GM20000 (cell line): ENCODE measurements at regions not wholly inside any gene's neighbourhood (a gene's known extent, or its start where the extent isn't known, plus 50 kb on each side); places are given as distances from the start of the nearest gene placed in this dataset.

Experiments used
- DNase-seq: peaks from one replicate; pipeline ENCODE4 v3.0.0; 2012; ENCODE audit warnings: low spot score
- TF ChIP-seq, protein P1 (sequence below): IDR thresholded peaks from 2 replicates; pipeline ENCODE4 v1.5.1; 2012; ENCODE audit warnings: mild to moderate bottlenecking, control low read depth; ENCODE audit errors: extremely low read depth, missing control alignments

DNA sequence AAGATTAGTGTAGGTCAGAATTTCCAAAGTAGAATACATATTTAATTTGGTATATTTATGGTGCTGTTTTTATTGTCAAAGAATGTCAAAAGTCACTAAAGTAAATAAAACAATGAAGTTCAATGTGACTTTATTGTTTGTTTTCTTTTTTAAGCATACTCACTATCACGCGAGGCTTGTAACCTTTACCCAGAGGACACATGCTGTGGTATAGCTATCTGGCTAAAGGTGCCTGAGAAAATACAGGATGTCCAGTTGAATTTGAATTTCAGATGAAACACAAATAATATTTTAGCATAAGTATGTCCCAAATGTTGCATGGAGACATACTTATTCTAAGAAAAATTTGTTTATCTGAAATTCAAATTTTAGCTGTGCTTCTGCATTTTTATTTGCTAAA is 103.3 kb upstream of the KLF7 start:
- TF ChIP-seq, protein P1, sequence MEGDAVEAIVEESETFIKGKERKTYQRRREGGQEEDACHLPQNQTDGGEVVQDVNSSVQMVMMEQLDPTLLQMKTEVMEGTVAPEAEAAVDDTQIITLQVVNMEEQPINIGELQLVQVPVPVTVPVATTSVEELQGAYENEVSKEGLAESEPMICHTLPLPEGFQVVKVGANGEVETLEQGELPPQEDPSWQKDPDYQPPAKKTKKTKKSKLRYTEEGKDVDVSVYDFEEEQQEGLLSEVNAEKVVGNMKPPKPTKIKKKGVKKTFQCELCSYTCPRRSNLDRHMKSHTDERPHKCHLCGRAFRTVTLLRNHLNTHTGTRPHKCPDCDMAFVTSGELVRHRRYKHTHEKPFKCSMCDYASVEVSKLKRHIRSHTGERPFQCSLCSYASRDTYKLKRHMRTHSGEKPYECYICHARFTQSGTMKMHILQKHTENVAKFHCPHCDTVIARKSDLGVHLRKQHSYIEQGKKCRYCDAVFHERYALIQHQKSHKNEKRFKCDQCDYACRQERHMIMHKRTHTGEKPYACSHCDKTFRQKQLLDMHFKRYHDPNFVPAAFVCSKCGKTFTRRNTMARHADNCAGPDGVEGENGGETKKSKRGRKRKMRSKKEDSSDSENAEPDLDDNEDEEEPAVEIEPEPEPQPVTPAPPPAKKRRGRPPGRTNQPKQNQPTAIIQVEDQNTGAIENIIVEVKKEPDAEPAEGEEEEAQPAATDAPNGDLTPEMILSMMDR = no peak

DNA sequence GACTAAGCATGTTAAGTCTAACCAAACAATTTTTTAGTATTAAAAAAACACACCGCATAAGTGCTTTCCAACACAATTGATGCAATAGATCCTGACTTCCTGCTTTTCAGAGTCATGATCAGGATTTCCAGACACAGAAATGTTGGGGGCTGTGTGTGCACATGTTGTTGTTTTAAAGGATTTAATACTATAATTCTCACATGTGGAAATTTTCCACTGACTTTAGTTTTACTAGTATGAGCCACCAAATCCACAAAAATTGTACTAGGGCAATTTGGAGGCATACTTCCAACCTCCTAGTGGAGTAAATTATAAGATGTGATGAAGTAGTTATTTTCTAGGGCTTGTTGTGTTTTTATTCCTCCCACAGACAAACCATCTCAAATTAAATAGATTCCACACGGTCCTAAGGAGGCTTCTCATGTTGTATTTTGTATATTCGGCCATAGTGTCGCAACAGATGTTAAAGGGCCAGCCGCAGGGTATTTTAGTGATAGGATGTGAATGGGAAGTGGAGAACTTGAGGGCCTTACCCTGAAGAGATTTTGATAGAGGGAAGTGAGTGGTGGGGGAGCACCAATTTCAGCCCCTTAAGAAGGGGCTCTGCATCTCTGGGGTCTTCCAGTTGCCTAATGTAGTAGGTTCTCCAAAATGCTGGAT is 108.9 kb upstream of the KLF7 start:
- DNase-seq = no peak
- TF ChIP-seq, protein P1 = no peak

More for the DNA sequence above, 103.3 kb upstream of the KLF7 start:
- DNase-seq = no peak

DNA sequence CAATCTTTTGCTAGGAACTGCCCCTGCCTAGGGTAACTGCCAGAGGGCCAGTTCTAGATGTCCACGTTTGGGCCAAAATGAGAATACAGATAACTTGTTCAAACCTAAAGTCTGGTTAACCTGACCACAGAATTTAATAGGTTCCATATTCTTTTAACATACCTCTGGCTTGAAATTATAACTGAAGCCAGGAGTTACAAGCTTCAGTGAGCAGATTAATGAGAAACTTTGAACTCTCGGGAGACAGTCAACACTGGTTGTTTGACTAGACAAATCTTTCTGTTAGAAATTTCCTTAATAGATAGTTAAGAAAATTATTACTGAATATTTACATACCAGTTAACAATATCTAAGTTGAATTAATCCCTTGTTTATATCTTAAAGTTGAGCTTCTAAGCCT is 110.0 kb upstream of the KLF7 start:
- DNase-seq = no peak
- TF ChIP-seq, protein P1 = no peak

DNA sequence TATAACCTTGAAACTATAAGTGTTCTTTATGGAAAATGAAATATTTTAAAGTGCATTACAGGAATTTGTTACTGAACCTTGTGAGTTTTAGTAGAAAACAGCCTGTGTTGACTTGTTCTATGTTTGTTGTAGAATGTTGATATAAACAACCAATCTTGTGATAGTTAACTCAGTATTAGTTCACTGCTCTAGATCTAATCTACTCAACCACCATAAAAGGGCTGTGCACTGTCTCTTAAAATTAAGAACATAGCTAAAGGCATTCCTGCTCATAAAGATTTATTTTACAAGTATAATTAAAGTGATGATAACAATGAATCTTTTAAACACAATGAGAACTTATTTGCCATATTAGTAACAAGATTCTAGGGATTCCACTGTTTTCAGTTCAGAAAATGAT is 110.5 kb upstream of the KLF7 start:
- TF ChIP-seq, protein P1 = no peak
- no peak for DNase-seq

DNA sequence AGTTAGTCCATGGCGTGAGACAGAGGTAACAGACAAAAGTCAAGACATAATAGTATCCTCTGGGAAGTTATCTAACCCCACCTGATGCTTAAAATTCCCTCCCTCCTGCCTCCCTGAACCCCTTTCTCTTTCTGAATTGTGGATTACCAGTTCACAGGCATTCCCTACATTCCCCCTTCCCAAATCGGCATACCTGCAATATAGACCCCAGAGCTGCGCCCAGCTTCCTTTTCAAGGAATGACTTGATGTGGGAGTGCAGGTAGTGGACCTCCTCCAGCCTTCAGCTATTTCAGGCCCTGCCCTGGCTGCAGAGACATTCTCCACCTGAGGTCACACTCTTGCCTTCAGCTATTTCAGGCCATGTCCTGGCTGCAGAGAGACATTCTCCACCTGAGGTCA is 111.1 kb upstream of the KLF7 start:
- TF ChIP-seq, protein P1 = no peak

DNA sequence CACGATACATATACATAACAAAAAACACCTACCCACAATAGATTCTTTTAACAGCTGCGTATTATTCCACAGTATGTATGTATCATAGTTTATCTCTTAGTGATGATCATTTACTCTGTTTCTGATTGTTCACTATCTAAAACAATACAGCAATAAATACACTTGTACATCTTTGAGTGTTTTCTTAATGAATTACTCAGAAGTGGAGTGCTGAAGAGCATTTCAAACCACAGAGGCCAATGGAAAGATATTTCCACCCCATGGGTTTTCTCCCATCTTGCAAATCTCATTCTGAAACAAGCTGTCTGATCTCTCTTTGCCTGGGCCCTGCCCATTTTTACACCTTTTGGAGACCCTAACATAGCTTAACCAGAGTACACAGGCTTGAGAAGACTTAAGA is 113.8 kb upstream of the KLF7 start:
- no peak for DNase-seq
- TF ChIP-seq, protein P1 = no peak

More for the DNA sequence above, 111.1 kb upstream of the KLF7 start:
- no peak for DNase-seq

DNA sequence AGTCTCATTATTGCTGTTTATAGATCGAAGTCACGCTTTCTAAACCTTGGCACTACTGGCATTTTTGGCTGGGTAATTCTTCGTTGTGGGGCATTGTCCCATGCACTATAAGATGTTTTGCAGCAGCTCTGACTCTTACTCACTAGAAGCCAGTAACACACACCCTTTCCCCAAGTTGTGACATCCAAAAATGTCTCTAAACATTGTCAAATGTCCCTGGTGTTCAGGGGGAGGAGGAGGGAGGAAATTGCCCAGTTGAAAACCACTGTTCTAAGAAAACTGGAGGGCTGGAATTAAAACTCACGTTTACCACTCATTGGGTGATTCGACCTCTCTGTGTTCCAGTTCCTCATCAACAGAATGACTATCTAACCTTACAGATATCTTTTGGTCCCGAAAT is 115.7 kb upstream of the KLF7 start:
- TF ChIP-seq, protein P1 = no peak

More for the DNA sequence above, 115.7 kb upstream of the KLF7 start:
- DNase-seq = no peak
